ENCODE measurements at regions not wholly inside any gene's neighbourhood (a gene's known extent, or its start where the extent isn't known, plus 50 kb on each side); places are given as distances from the start of the nearest gene placed in this dataset.

DNA sequence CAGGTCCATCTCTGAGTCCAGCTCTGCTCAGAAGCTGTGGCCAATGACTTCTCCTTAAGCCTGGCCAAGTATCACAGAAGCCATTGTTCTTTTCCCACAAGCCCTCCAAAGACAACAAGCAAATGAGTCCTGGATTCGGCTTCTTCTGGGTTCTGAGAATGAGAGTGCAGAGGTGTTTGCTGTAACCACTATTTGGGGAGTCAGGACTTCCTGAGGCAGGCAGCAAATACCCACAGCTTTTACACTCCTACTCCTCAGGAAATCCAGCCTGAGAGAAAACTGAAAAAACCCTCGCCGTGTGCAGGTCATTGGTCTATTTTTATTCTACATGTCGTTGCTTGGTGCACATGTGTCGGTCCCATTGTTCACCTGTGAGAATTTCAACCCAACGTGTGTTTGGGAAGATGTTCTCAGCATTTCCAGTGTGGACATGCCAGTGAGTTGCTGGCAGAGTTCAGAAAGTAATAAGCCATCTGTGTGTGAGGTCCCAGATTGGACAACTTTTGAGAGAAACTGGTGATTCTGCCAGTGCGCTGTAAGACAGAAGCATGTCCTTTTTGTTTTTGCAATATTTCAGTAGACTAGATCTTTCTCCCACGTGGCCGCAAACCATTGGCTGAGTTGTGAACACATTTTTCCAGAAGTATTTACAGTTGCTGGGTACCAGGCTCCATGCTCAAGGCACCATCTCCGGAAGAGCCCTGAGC lies 121.6 kb upstream of the LYZL2 start:
- TF ChIP-seq, protein P1, sequence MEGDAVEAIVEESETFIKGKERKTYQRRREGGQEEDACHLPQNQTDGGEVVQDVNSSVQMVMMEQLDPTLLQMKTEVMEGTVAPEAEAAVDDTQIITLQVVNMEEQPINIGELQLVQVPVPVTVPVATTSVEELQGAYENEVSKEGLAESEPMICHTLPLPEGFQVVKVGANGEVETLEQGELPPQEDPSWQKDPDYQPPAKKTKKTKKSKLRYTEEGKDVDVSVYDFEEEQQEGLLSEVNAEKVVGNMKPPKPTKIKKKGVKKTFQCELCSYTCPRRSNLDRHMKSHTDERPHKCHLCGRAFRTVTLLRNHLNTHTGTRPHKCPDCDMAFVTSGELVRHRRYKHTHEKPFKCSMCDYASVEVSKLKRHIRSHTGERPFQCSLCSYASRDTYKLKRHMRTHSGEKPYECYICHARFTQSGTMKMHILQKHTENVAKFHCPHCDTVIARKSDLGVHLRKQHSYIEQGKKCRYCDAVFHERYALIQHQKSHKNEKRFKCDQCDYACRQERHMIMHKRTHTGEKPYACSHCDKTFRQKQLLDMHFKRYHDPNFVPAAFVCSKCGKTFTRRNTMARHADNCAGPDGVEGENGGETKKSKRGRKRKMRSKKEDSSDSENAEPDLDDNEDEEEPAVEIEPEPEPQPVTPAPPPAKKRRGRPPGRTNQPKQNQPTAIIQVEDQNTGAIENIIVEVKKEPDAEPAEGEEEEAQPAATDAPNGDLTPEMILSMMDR (IDR thresholded peaks at IDR 0.05; ENCODE audit: insufficient read depth, low read length), result no peak
- no peak for TF ChIP-seq POLR2AphosphoS5 (IDR thresholded peaks at IDR 0.05; ENCODE audit: low read depth)
- TF ChIP-seq, protein P2, sequence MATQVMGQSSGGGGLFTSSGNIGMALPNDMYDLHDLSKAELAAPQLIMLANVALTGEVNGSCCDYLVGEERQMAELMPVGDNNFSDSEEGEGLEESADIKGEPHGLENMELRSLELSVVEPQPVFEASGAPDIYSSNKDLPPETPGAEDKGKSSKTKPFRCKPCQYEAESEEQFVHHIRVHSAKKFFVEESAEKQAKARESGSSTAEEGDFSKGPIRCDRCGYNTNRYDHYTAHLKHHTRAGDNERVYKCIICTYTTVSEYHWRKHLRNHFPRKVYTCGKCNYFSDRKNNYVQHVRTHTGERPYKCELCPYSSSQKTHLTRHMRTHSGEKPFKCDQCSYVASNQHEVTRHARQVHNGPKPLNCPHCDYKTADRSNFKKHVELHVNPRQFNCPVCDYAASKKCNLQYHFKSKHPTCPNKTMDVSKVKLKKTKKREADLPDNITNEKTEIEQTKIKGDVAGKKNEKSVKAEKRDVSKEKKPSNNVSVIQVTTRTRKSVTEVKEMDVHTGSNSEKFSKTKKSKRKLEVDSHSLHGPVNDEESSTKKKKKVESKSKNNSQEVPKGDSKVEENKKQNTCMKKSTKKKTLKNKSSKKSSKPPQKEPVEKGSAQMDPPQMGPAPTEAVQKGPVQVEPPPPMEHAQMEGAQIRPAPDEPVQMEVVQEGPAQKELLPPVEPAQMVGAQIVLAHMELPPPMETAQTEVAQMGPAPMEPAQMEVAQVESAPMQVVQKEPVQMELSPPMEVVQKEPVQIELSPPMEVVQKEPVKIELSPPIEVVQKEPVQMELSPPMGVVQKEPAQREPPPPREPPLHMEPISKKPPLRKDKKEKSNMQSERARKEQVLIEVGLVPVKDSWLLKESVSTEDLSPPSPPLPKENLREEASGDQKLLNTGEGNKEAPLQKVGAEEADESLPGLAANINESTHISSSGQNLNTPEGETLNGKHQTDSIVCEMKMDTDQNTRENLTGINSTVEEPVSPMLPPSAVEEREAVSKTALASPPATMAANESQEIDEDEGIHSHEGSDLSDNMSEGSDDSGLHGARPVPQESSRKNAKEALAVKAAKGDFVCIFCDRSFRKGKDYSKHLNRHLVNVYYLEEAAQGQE (IDR thresholded peaks at IDR 0.05; ENCODE audit: insufficient replicate concordance, low read depth), result no peak
- TF ChIP-seq GABPA (IDR thresholded peaks at IDR 0.05; ENCODE audit: low read depth), result no peak
- no peak for TF ChIP-seq SPI1 (IDR thresholded peaks at IDR 0.05; ENCODE audit: borderline replicate concordance, low read depth)
- no peak overlapping the region for H3K27ac ChIP-seq (replicated peaks)

DNA sequence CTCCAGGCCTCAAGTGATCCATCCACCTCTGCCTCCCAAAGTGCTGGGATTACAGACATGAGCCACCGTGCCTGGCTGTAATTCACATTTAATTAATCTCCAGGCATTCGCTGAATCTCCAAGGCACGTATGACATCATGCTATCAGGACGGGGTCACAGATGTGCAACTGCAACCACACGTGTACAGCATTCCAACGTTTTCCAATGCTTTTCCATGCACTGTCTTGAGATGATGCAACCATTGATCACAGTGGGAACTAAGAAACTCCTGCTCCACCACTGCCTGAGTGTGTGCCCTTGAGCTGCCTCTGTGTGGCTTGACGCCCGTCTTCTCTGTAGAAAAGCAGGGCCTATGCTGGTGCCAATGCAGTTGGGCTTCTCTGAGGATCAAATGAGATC lies 119.8 kb upstream of the LYZL2 start:
- Histone ChIP-seq H3K4me3 (replicated peaks; ENCODE audit: insufficient read depth, low read length) (no peak overlapping the region), H3K27me3 (ENCODE audit: insufficient read depth, poor library complexity, severe bottlenecking) (no peaks in the 10 kb centered on the region), H3K27ac (replicated peaks) (no peak overlapping the region)
- no peak for DNase-seq (ENCODE audit: low read depth in 1 of 2, low spot score in 1 of 2)
- TF ChIP-seq, protein P2 (IDR thresholded peaks at IDR 0.05; ENCODE audit: insufficient replicate concordance, low read depth), result no peak
- TF ChIP-seq GABPA (IDR thresholded peaks at IDR 0.05; ENCODE audit: low read depth), result no peak

More for the DNA sequence above, 121.6 kb upstream of the LYZL2 start:
- Histone ChIP-seq H3K27me3 (ENCODE audit: insufficient read depth, poor library complexity, severe bottlenecking) (no peaks in the 10 kb centered on the region), H3K4me3 (replicated peaks; ENCODE audit: insufficient read depth, low read length) (no peak overlapping the region)
- no peak for DNase-seq (ENCODE audit: low read depth in 1 of 2, low spot score in 1 of 2)

GRCh38 chr10:30748152-30748973 lies 118.8 kb upstream of the LYZL2 start:
- Histone ChIP-seq H3K27ac (replicated peaks) (no peak overlapping the region), H3K27me3 (ENCODE audit: insufficient read depth, poor library complexity, severe bottlenecking) (no peaks in the 10 kb centered on the region), H3K4me3 (replicated peaks; ENCODE audit: insufficient read depth, low read length) (no peak overlapping the region)
- no peak for DNase-seq (ENCODE audit: low read depth in 1 of 2, low spot score in 1 of 2)
- no peak for TF ChIP-seq SPI1 (IDR thresholded peaks at IDR 0.05; ENCODE audit: borderline replicate concordance, low read depth)
- TF ChIP-seq, protein P1 (IDR thresholded peaks at IDR 0.05; ENCODE audit: insufficient read depth, low read length), result no peak
- TF ChIP-seq POLR2AphosphoS5 (IDR thresholded peaks at IDR 0.05; ENCODE audit: low read depth), result no peak
- no peak for TF ChIP-seq GABPA (IDR thresholded peaks at IDR 0.05; ENCODE audit: low read depth)
- TF ChIP-seq, protein P2 (IDR thresholded peaks at IDR 0.05; ENCODE audit: insufficient replicate concordance, low read depth), result no peak

All from HL-60 (cell line).